Adrenal gland (tissue), 9 donors: ENCODE measurements at regions not wholly inside any gene's neighbourhood (a gene's known extent, or its start where the extent isn't known, plus 50 kb on each side); places are given as distances from the start of the nearest gene placed in this dataset.

Source experiments
- DNase-seq, 7 donors: peaks; one replicate each; pipeline ENCODE4 v3.0.0-alpha.2; 2019 to 2020
- H3K27ac ChIP-seq, 5 donors: fragments of 200-600 bp; sonication (generic) in 4 of 5; 1 replicate in 3 of 5; 2 replicates in 2 of 5; pipeline versions ENCODE4 v1.5.1 to v1.8.0; 2016 to 2020; ENCODE audit warnings: mild to moderate bottlenecking in 1 of 5
- H3K27me3 ChIP-seq: fragments of 200-600 bp; 2 replicates; pipeline ENCODE4 v1.8.0; 2021
- H3K36me3 ChIP-seq, 2 donors: fragments of 200-600 bp; replicated peaks in 1 of 2; 1 replicate in 1 of 2; 2 replicates in 1 of 2; pipeline versions ENCODE4 v1.5.1 to v1.8.0; 2018 to 2022
- H3K4me1 ChIP-seq, 2 donors: fragments of 200-600 bp; replicated peaks in 1 of 2; 1 replicate in 1 of 2; 2 replicates in 1 of 2; pipeline versions ENCODE4 v1.5.1 to v1.8.0; 2018 to 2021
- H3K4me3 ChIP-seq, 4 donors: fragments of 200-600 bp; sonication (generic) in 3 of 4; one replicate each; pipeline ENCODE4 v1.5.1; 2016 to 2018
- H3K9me3 ChIP-seq, 3 donors: fragments of 200-600 bp; sonication (generic) in 1 of 3; replicated peaks in 1 of 3; 1 replicate in 2 of 3; 2 replicates in 1 of 3; pipeline versions ENCODE4 v1.5.1 to v1.8.0; 2016 to 2021
- POLR2A ChIP-seq, 2 donors: fragments of 450-650 bp; IDR thresholded peaks; one replicate each; pipeline ENCODE4 v1.6.1; 2017; ENCODE audit warnings: antibody characterized with exemption in 2 of 2, mild to moderate bottlenecking in 2 of 2, moderate library complexity in 1 of 2
- WGBS, 4 donors: extraction: QIAGEN DNeasy Blood & Tissue Kit in 2 of 4; methylation state at CpG; one replicate each; pipeline versions ENCODE4 v1.1.5 to v1.1.7; 2013 to 2017; 5-methylcytosine and 5-hydroxymethylcytosine counted together
- intact Hi-C, 2 donors: fragments of 100-400 bp; cut with DNase I; formaldehyde crosslinking; loops; one replicate each; pipeline versions ENCODE4 v1.14.1 to v1.15.0; 2022 to 2023
- TF ChIP-seq, protein P1 (sequence below), 6 experiments: fragments of 450-650 bp in 4 of 6; fragments of 200-600 bp in 2 of 6; sonication (generic) in 1 of 6; IDR thresholded peaks; 1 replicate in 5 of 6; 2 replicates in 1 of 6; pipeline versions ENCODE4 v1.5.1 to v1.8.0; 2016 to 2021; ENCODE audit warnings: antibody characterized with exemption in 6 of 6, mild to moderate bottlenecking in 2 of 6, moderate library complexity in 1 of 6
- donor health status: healthy with polysubstance abuse.
- donor health status: Bipolar disorder and iron deficiency.
- donor health status: DM: yes; HTN: yes; CAD: no.
- donor health status: DM: no; HTN: no; CAD: no.
- donor health status: DM: no; HTN: no; CAD: no.

- no peak for DNase-seq
- Histone ChIP-seq H3K4me1 (peaks cover 0 to 14% of the 10 kb centered on the region in 2 donors), H3K4me3 (no peak overlapping the region), H3K36me3 (no peaks in the 10 kb centered on the region), H3K27me3 (no peaks in the 10 kb centered on the region), H3K27ac (peak overlapping the region in 2 of 5 donors; percentile 25 to 68), H3K9me3 (no peaks in the 10 kb centered on the region)
- TF ChIP-seq, protein P1, sequence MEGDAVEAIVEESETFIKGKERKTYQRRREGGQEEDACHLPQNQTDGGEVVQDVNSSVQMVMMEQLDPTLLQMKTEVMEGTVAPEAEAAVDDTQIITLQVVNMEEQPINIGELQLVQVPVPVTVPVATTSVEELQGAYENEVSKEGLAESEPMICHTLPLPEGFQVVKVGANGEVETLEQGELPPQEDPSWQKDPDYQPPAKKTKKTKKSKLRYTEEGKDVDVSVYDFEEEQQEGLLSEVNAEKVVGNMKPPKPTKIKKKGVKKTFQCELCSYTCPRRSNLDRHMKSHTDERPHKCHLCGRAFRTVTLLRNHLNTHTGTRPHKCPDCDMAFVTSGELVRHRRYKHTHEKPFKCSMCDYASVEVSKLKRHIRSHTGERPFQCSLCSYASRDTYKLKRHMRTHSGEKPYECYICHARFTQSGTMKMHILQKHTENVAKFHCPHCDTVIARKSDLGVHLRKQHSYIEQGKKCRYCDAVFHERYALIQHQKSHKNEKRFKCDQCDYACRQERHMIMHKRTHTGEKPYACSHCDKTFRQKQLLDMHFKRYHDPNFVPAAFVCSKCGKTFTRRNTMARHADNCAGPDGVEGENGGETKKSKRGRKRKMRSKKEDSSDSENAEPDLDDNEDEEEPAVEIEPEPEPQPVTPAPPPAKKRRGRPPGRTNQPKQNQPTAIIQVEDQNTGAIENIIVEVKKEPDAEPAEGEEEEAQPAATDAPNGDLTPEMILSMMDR (IDR thresholded peaks at IDR 0.05) = no peak
- 8 to 13% (median 9%) methylated on average over 2 of the region's 2 CpGs for WGBS, 4 donors
- intact Hi-C loops = no loop called here
Measured at GRCh38 chr2:100752628-100753333, 67.2 kb upstream of the NPAS2 start.

DNA sequence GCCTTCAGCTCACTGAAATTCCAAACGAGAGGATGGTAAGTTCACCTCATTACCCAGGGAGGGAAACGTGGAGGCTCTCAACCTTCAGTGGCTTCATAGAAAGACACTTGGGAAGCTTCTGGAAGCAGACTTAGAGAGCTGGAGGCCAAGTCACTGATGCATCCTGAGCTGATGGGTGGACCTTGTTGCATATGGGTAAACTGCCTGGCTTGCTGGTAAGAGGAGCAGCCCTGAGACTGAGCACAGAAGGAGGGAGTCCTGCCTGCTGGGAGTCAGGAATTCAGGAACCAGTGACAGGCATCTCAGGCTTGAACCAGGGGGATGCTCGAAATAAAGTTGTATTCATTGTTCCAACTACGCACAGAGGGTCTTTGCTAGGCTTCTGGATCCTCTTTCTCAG lies 66.5 kb upstream of the NPAS2 start:
- no peaks in the 10 kb centered on the region for H3K9me3 ChIP-seq
- no peaks in the 10 kb centered on the region for H3K27me3 ChIP-seq
- peak overlapping the region in 1 of 5 donors; percentile 68 for H3K27ac ChIP-seq
- H3K4me1 ChIP-seq = peaks cover 0 to 20% of the 10 kb centered on the region in 2 donors
- no peak for DNase-seq
- no peak for TF ChIP-seq POLR2A (IDR thresholded peaks at IDR 0.05)
- TF ChIP-seq, protein P1 (IDR thresholded peaks at IDR 0.05) = no peak
- intact Hi-C loops = no loop called here
- H3K4me3 ChIP-seq = no peak overlapping the region
- 70 to 93% (median 91%) methylated on average over 4 of the region's 4 CpGs for WGBS, 4 donors
- no peaks in the 10 kb centered on the region for H3K36me3 ChIP-seq

GRCh38 chr2:100753881-100754280 lies 66.1 kb upstream of the NPAS2 start:
- H3K4me3 ChIP-seq = no peak overlapping the region
- no peaks in the 10 kb centered on the region for H3K27me3 ChIP-seq
- intact Hi-C loops = no loop called here
- WGBS, 4 donors = 63 to 85% (median 71%) methylated on average over 1 of the region's 1 CpG
- DNase-seq = no peak
- no peaks in the 10 kb centered on the region for H3K9me3 ChIP-seq
- no peak for TF ChIP-seq POLR2A (IDR thresholded peaks at IDR 0.05)
- TF ChIP-seq, protein P1 (IDR thresholded peaks at IDR 0.05) = no peak
- H3K36me3 ChIP-seq = no peaks in the 10 kb centered on the region
- no peak overlapping the region for H3K27ac ChIP-seq
- H3K4me1 ChIP-seq = peaks cover 0 to 20% of the 10 kb centered on the region in 2 donors

DNA sequence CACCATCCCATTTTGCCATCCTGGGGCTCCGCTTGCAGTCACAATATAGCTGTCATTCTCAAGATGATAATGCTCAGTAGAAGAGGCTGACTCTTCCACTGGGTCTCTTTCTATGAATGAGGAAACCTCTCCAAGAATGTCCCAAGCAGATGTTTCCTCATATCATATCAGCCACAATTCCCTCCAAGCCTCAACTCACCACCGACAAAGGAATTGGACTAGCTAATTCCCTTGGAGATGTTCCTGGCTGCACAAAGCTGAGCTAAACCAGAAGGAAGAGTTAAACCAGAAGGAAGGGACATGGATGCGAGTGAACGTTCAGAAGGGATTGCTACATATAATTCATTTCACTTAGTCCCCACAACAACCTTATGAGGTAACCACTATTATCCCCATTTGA lies 65.0 kb upstream of the NPAS2 start:
- intact Hi-C loops = no loop called here
- Histone ChIP-seq H3K4me3 (no peak overlapping the region), H3K4me1 (peaks cover 0 to 20% of the 10 kb centered on the region in 2 donors), H3K36me3 (no peaks in the 10 kb centered on the region), H3K9me3 (no peaks in the 10 kb centered on the region), H3K27me3 (no peaks in the 10 kb centered on the region), H3K27ac (no peak overlapping the region)
- TF ChIP-seq, protein P1 (IDR thresholded peaks at IDR 0.05) = no peak
- TF ChIP-seq POLR2A (IDR thresholded peaks at IDR 0.05) = no peak
- WGBS, 4 donors = 71 to 77% (median 76%) methylated on average over 4 of the region's 4 CpGs
- DNase-seq = no peak
